ENCODE measurements at regions not wholly inside any gene's neighbourhood (a gene's known extent, or its start where the extent isn't known, plus 50 kb on each side); places are given as distances from the start of the nearest gene placed in this dataset.

- FAIRE-seq (no peak), DNase-seq (no peak)
- no peak for TF ChIP-seq CTCF (IDR thresholded peaks at IDR 0.05; ENCODE audit: borderline replicate concordance, extremely low read depth, insufficient read depth)
- Histone ChIP-seq H3K27me3 (ENCODE audit: control insufficient read depth, insufficient read depth, low read length) (no peaks in the 10 kb centered on the region), H3K27ac (ENCODE audit: low read depth in 2 of 2, low read length in 2 of 2) (no peak overlapping the region), H3K4me1 (ENCODE audit: control insufficient read depth in 2 of 3, insufficient read depth in 2 of 3, low read depth in 1 of 3, low read length in 3 of 3) (no peaks in the 10 kb centered on the region), H3K36me3 (ENCODE audit: control insufficient read depth in 2 of 3, insufficient read depth in 3 of 3, low read length in 3 of 3) (no peaks in the 10 kb centered on the region), H3K4me3 (ENCODE audit: low read length in 3 of 3) (no peak overlapping the region), H3K9me3 (ENCODE audit: control insufficient read depth in 2 of 3, insufficient read depth in 1 of 3, low read length in 3 of 3) (no peaks in the 10 kb centered on the region), H3K9ac (ENCODE audit: low read length in 3 of 3) (no peak overlapping the region)
- intact Hi-C loops (cut with DNase I), result no loop called here
Measured at GRCh38 chr2:61626827-61627226, 88.7 kb upstream of the XPO1 start.

GRCh38 chr2:61623747-61624146, 85.6 kb upstream of the XPO1 start:
- no peaks in the 10 kb centered on the region for H3K36me3 ChIP-seq (ENCODE audit: control insufficient read depth in 2 of 3, insufficient read depth in 3 of 3, low read length in 3 of 3)
- no peak for DNase-seq
- FAIRE-seq, result no peak

GRCh38 chr2:61620244-61621159, 82.3 kb upstream of the XPO1 start:
- no peak for FAIRE-seq

More at GRCh38 chr2:61623747-61624146, 85.6 kb upstream of the XPO1 start:
- H3K4me1 ChIP-seq (ENCODE audit: control insufficient read depth in 2 of 3, insufficient read depth in 2 of 3, low read depth in 1 of 3, low read length in 3 of 3), result no peaks in the 10 kb centered on the region
- H3K27me3 ChIP-seq (ENCODE audit: control insufficient read depth, insufficient read depth, low read length), result no peaks in the 10 kb centered on the region
- H3K27ac ChIP-seq (ENCODE audit: low read depth in 2 of 2, low read length in 2 of 2), result no peak overlapping the region
- no peaks in the 10 kb centered on the region for H3K9me3 ChIP-seq (ENCODE audit: control insufficient read depth in 2 of 3, insufficient read depth in 1 of 3, low read length in 3 of 3)
- intact Hi-C loops (cut with DNase I), result no loop called here
- H3K4me3 ChIP-seq (ENCODE audit: low read length in 3 of 3), result no peak overlapping the region
- no peak for TF ChIP-seq CTCF (IDR thresholded peaks at IDR 0.05; ENCODE audit: borderline replicate concordance, extremely low read depth, insufficient read depth)
- H3K9ac ChIP-seq (ENCODE audit: low read length in 3 of 3), result no peak overlapping the region

More at GRCh38 chr2:61620244-61621159, 82.3 kb upstream of the XPO1 start:
- H3K27me3 ChIP-seq (ENCODE audit: control insufficient read depth, insufficient read depth, low read length), result no peaks in the 10 kb centered on the region
- H3K27ac ChIP-seq (ENCODE audit: low read depth in 2 of 2, low read length in 2 of 2), result no peak overlapping the region
- no peak for TF ChIP-seq CTCF (IDR thresholded peaks at IDR 0.05; ENCODE audit: borderline replicate concordance, extremely low read depth, insufficient read depth)
- H3K9ac ChIP-seq (ENCODE audit: low read length in 3 of 3), result no peak overlapping the region
- H3K9me3 ChIP-seq (ENCODE audit: control insufficient read depth in 2 of 3, insufficient read depth in 1 of 3, low read length in 3 of 3), result no peaks in the 10 kb centered on the region
- no peak overlapping the region for H3K4me3 ChIP-seq (ENCODE audit: low read length in 3 of 3)
- no peaks in the 10 kb centered on the region for H3K4me1 ChIP-seq (ENCODE audit: control insufficient read depth in 2 of 3, insufficient read depth in 2 of 3, low read depth in 1 of 3, low read length in 3 of 3)
- no peak for DNase-seq
- intact Hi-C loops (cut with DNase I), result no loop called here
- no peaks in the 10 kb centered on the region for H3K36me3 ChIP-seq (ENCODE audit: control insufficient read depth in 2 of 3, insufficient read depth in 3 of 3, low read length in 3 of 3)
